H1 (cell line): ENCODE measurements at regions not wholly inside any gene's neighbourhood (a gene's known extent, or its start where the extent isn't known, plus 50 kb on each side); places are given as distances from the start of the nearest gene placed in this dataset.

ENCODE experiments used
- CTCF ChIA-PET: fragments of 300-600 bp; sonication (Branson Sonifier 250); formaldehyde crosslinking; loops from one replicate; lab custom pipeline; 2021; ENCODE audit not compliant: partially characterized antibody; lab: Charles Lee
- POLR2A ChIA-PET: fragments of 300-600 bp; sonication (Branson Sonifier 250); formaldehyde crosslinking; loops from one replicate; lab custom pipeline; 2021; ENCODE audit warnings: inconsistent platforms; ENCODE audit not compliant: partially characterized antibody; lab: Charles Lee
- DNase-seq, 2 experiments: peaks; one replicate each; pipeline versions ENCODE4 v3.0.0 to v3.0.0-alpha.2; 2010 to 2022; ENCODE audit warnings: low spot score in 2 of 2, low read depth in 1 of 2, mixed read lengths in 1 of 2
- FAIRE-seq: peaks from 2 replicates; lab custom pipeline; 2011; peaks lifted over from hg19 to GRCh38; lab: Jason Lieb, UNC
- H2AFZ ChIP-seq: 2 replicates; pipeline ENCODE4 v1.8.1; 2012; ENCODE audit warnings: low read length, inconsistent platforms
- H2AK5ac ChIP-seq: 2 replicates; pipeline ENCODE4 v1.6.1; 2013; ENCODE audit warnings: low read depth, low read length
- H2BK120ac ChIP-seq: replicated peaks from 2 replicates; pipeline ENCODE3; 2013; ENCODE audit warnings: low read depth, low read length, inconsistent platforms
- H2BK12ac ChIP-seq: 2 replicates; pipeline ENCODE4 v1.6.1; 2013; ENCODE audit warnings: low read depth, low read length
- H2BK15ac ChIP-seq: 2 replicates; pipeline ENCODE4 v1.6.1; 2013; ENCODE audit warnings: low read length
- H2BK20ac ChIP-seq: 2 replicates; pipeline ENCODE4 v1.6.1; 2013; ENCODE audit warnings: low read length
- H2BK5ac ChIP-seq: 2 replicates; pipeline ENCODE4 v1.6.1; 2013; ENCODE audit warnings: low read depth, low read length
- H3K14ac ChIP-seq: 2 replicates; pipeline ENCODE4 v1.6.1; 2013; ENCODE audit warnings: inconsistent platforms; ENCODE audit not compliant: insufficient read length
- H3K18ac ChIP-seq: 2 replicates; pipeline ENCODE4 v1.6.1; 2013; ENCODE audit warnings: low read length; ENCODE audit errors: extremely low read depth
- H3K23ac ChIP-seq: 2 replicates; pipeline ENCODE4 v1.6.1; 2013; ENCODE audit warnings: inconsistent platforms; ENCODE audit not compliant: insufficient read length
- H3K23me2 ChIP-seq: 2 replicates; pipeline ENCODE4 v1.6.1; 2013; ENCODE audit warnings: low read depth, low read length
- H3K27ac ChIP-seq: 2 replicates; pipeline ENCODE4 v1.6.1; 2011; ENCODE audit warnings: low read depth, low read length, inconsistent platforms
- H3K27me3 ChIP-seq, 4 experiments: replicated peaks in 1 of 4; 1 replicate in 1 of 4; 2 replicates in 3 of 4; pipeline versions ENCODE4 v1.6.1 to v1.8.1; 2011 to 2013; ENCODE audit warnings: low read length in 3 of 4, mild to moderate bottlenecking in 3 of 4, inconsistent platforms in 2 of 4, mixed read lengths in 2 of 4, moderate library complexity in 1 of 4; ENCODE audit not compliant: control insufficient read depth in 3 of 4, insufficient read depth in 3 of 4; ENCODE audit errors: extremely low read depth in 1 of 4
- H3K36me3 ChIP-seq, 4 experiments: 2 replicates each; pipeline versions ENCODE4 v1.6.1 to v1.8.1; 2011 to 2013; ENCODE audit warnings: mild to moderate bottlenecking in 4 of 4, low read length in 3 of 4, moderate library complexity in 2 of 4, control low read depth in 1 of 4, inconsistent platforms in 1 of 4; ENCODE audit not compliant: insufficient read depth in 4 of 4, control insufficient read depth in 2 of 4
- H3K4ac ChIP-seq: replicated peaks from 2 replicates; pipeline ENCODE3; 2013; ENCODE audit warnings: low read length, low read depth, mixed read lengths, inconsistent platforms; ENCODE audit not compliant: insufficient read length
- H3K4me1 ChIP-seq, 4 experiments: replicated peaks in 1 of 4; 1 replicate in 1 of 4; 2 replicates in 3 of 4; pipeline versions ENCODE4 v1.6.1 to v1.8.1; 2011 to 2013; ENCODE audit warnings: low read length in 3 of 4, inconsistent platforms in 2 of 4, mixed read lengths in 1 of 4; ENCODE audit not compliant: insufficient read depth in 4 of 4, control insufficient read depth in 3 of 4
- H3K4me2 ChIP-seq, 2 experiments: 2 replicates each; pipeline versions ENCODE4 v1.6.1 to v1.8.1; 2011 to 2013; ENCODE audit warnings: low read depth in 2 of 2, low read length in 2 of 2, control low read depth in 1 of 2, inconsistent platforms in 1 of 2, mild to moderate bottlenecking in 1 of 2; ENCODE audit not compliant: insufficient read depth in 1 of 2
- H3K4me3 ChIP-seq, 4 experiments: fragments of 200-600, 300-600 bp in 1 of 4; sonication (generic), shearing (Covaris generic), sonication (Bioruptor Twin) in 1 of 4; 2 replicates each; pipeline versions ENCODE4 v1.5.1 to v1.8.1; 2011 to 2016; ENCODE audit warnings: low read length in 4 of 4, low read depth in 3 of 4, control low read depth in 2 of 4, inconsistent platforms in 2 of 4, mild to moderate bottlenecking in 2 of 4, mixed read lengths in 1 of 4, moderate library complexity in 1 of 4; ENCODE audit not compliant: insufficient read depth in 2 of 4; ENCODE audit errors: extremely low read depth in 1 of 4
- H3K56ac ChIP-seq: replicated peaks from 2 replicates; pipeline ENCODE3; 2013; ENCODE audit warnings: low read depth, mild to moderate bottlenecking, mixed read lengths, low read length, inconsistent platforms; ENCODE audit not compliant: insufficient read length
- H3K79me1 ChIP-seq: 2 replicates; pipeline ENCODE4 v1.6.1; 2013; ENCODE audit warnings: low read depth, low read length, control low read depth
- H3K79me2 ChIP-seq, 2 experiments: 2 replicates each; pipeline versions ENCODE4 v1.6.1 to v1.8.1; 2012 to 2013; ENCODE audit warnings: low read length in 2 of 2, mild to moderate bottlenecking in 2 of 2, inconsistent platforms in 1 of 2; ENCODE audit not compliant: insufficient read depth in 2 of 2, control insufficient read depth in 1 of 2
- H3K9ac ChIP-seq, 4 experiments: replicated peaks in 1 of 4; 1 replicate in 1 of 4; 2 replicates in 3 of 4; pipeline versions ENCODE4 v1.6.1 to v1.8.1; 2011 to 2013; ENCODE audit warnings: low read depth in 3 of 4, low read length in 3 of 4, control low read depth in 2 of 4, mild to moderate bottlenecking in 2 of 4, moderate library complexity in 2 of 4, inconsistent platforms in 1 of 4; ENCODE audit errors: extremely low read depth in 1 of 4
- H3K9me3 ChIP-seq, 2 experiments: 2 replicates each; pipeline versions ENCODE4 v1.6.1 to v1.8.1; 2012 to 2013; ENCODE audit warnings: mild to moderate bottlenecking in 2 of 2, moderate library complexity in 2 of 2, control low read depth in 1 of 2, inconsistent platforms in 1 of 2, low read depth in 1 of 2, low read length in 1 of 2, mixed read lengths in 1 of 2; ENCODE audit not compliant: insufficient read depth in 2 of 2
- H4K20me1 ChIP-seq, 2 experiments: replicated peaks in 1 of 2; 2 replicates each; pipeline versions ENCODE3 to v1.8.1; 2011 to 2013; ENCODE audit warnings: inconsistent platforms in 2 of 2, low read length in 2 of 2, mild to moderate bottlenecking in 1 of 2; ENCODE audit not compliant: insufficient read depth in 2 of 2, control insufficient read depth in 1 of 2
- H4K5ac ChIP-seq: 2 replicates; pipeline ENCODE4 v1.6.1; 2013; ENCODE audit warnings: low read length, low read depth, mixed read lengths, inconsistent platforms; ENCODE audit not compliant: insufficient read length
- H4K8ac ChIP-seq: 2 replicates; pipeline ENCODE4 v1.8.0; 2013; ENCODE audit warnings: mild to moderate bottlenecking, moderate library complexity, low read length, inconsistent platforms; ENCODE audit not compliant: insufficient read depth; ENCODE audit errors: extremely low read depth
- H4K91ac ChIP-seq: replicated peaks from 2 replicates; pipeline ENCODE3; 2013; ENCODE audit warnings: low read length, mixed read lengths, inconsistent platforms; ENCODE audit not compliant: insufficient read length
- BACH1 ChIP-seq: IDR thresholded peaks from 2 replicates; pipeline ENCODE4 v1.6.1; 2012; ENCODE audit warnings: low read length, improper control_type of control experiment
- BCL11A ChIP-seq, 2 experiments: IDR thresholded peaks; one replicate each; pipeline ENCODE4 v1.6.1; 2011; ENCODE audit warnings: low read depth in 2 of 2, low read length in 2 of 2, mild to moderate bottlenecking in 2 of 2
- CBX5 ChIP-seq: fragments of 300-800, 300-1000 bp; sonication (generic); IDR thresholded peaks from 2 replicates; pipeline ENCODE4 v1.7.1; 2016; ENCODE audit warnings: antibody characterized with exemption, low read length, low read depth
- NANOG ChIP-seq: IDR thresholded peaks from 2 replicates; pipeline ENCODE4 v1.6.1; 2011; ENCODE audit warnings: low read length, low read depth, mild to moderate bottlenecking, inconsistent platforms; ENCODE audit not compliant: insufficient read depth, poor library complexity, severe bottlenecking
- PHF8 ChIP-seq: fragments of 200-600 bp; sonication (generic); conservative IDR thresholded peaks from 2 replicates; pipeline ENCODE4 v1.7.1; 2012; ENCODE audit warnings: low read depth, mild to moderate bottlenecking, inconsistent platforms, low read length, moderate library complexity
- RAD21 ChIP-seq, 2 experiments: IDR thresholded peaks in 1 of 2; conservative IDR thresholded peaks in 1 of 2; 2 replicates each; pipeline ENCODE4 v1.6.1; 2011; ENCODE audit warnings: low read depth in 2 of 2, low read length in 2 of 2, improper control_type of control experiment in 1 of 2, inconsistent platforms in 1 of 2, mild to moderate bottlenecking in 1 of 2, moderate library complexity in 1 of 2
- RNF2 ChIP-seq: fragments of 200-900, 300-1000 bp; sonication (generic); IDR thresholded peaks from 2 replicates; pipeline ENCODE4 v1.7.1; 2016; ENCODE audit warnings: borderline replicate concordance, low read depth, mild to moderate bottlenecking, antibody characterized with exemption, low read length; ENCODE audit not compliant: poor library complexity, severe bottlenecking; ENCODE audit errors: missing control alignments
- WGBS, 2 experiments: shearing (Covaris generic) in 1 of 2; methylation state at CpG; one replicate each; pipeline versions ENCODE4 v1.1.6 to v1.1.7; 2013 to 2015; ENCODE audit warnings: low lambda C conversion rate in 2 of 2, mixed read lengths in 2 of 2, inconsistent platforms in 1 of 2, low coverage in 1 of 2, missing lambda C conversion rate in 1 of 2; ENCODE audit not compliant: insufficient replicate concordance in 2 of 2, insufficient coverage in 1 of 2, insufficient read length in 1 of 2; ENCODE audit errors: extremely low coverage in 1 of 2, missing lambda C conversion rate in 1 of 2; 5-methylcytosine and 5-hydroxymethylcytosine counted together

- Histone ChIP-seq H4K20me1 (no peaks in the 10 kb centered on the region), H3K27ac (no peak overlapping the region), H4K5ac (no peak overlapping the region), H3K79me1 (no peaks in the 10 kb centered on the region), H2BK5ac (no peak overlapping the region), H3K14ac (no peak overlapping the region), H3K9ac (no peak overlapping the region), H3K36me3 (no peaks in the 10 kb centered on the region; a peak in 1 of 8 replicates), H3K4ac (no peak overlapping the region), H3K27me3 (no peaks in the 10 kb centered on the region), H3K79me2 (no peaks in the 10 kb centered on the region), H2BK20ac (no peak overlapping the region), H2AK5ac (no peak overlapping the region), H3K4me1 (no peaks in the 10 kb centered on the region), H2AFZ (no peak overlapping the region), H2BK15ac (no peak overlapping the region), H3K4me2 (no peak overlapping the region), H3K4me3 (no peak overlapping the region), H3K9me3 (peaks cover 0 to 14% of the 10 kb centered on the region in 2 experiments), H3K23me2 (0 out of 2 replicates have a peak, but pooled peaks cover 2% of the 10 kb centered on the region), H4K91ac (no peak overlapping the region), H2BK120ac (no peak overlapping the region), H3K23ac (no peak overlapping the region), H3K56ac (no peak overlapping the region), H4K8ac (no peak overlapping the region), H3K18ac (no peak overlapping the region), H2BK12ac (no peak overlapping the region)
- FAIRE-seq (no peak), DNase-seq (no peak)
- TF ChIP-seq PHF8 (no peak), RAD21 (IDR thresholded peaks at IDR 0.05 in 1 of 2, conservative IDR thresholded peaks at IDR 0.05 in 1 of 2; ENCODE audit: low read depth in 2 of 2, low read length in 2 of 2) (no peak), BCL11A (IDR thresholded peaks at IDR 0.05; ENCODE audit: low read depth in 2 of 2, low read length in 2 of 2) (no peak), RNF2 (no peak), BACH1 (no peak), CBX5 (no peak), NANOG (no peak)
- 83% methylated on average over 1 of the region's 1 CpG; no CpG with 5 or more reads in 1 of the 2 experiments for WGBS, 2 experiments
- ChIA-PET CTCF (interaction anchor here (0.7 kb wide), 1 partner anchor 182 kb away, joined by 3 read pairs; no protein-coding TSS in a partner anchor), POLR2A (no interaction called here)
Measured at GRCh38 chr4:54992266-54992665, 133.1 kb downstream of the KDR start.
